OCI-LY1 (cell line): ENCODE measurements at regions not wholly inside any gene's neighbourhood (a gene's known extent, or its start where the extent isn't known, plus 50 kb on each side); places are given as distances from the start of the nearest gene placed in this dataset.

Source experiments
- EZH2 ChIP-seq: fragments of 200-600 bp; sonication (generic), shearing (Covaris generic); IDR thresholded peaks from 2 replicates; pipeline ENCODE4 v1.8.0; 2017; ENCODE audit warnings: borderline replicate concordance, mixed run types, mild to moderate bottlenecking, antibody characterized with exemption, low read length, moderate library complexity, mixed read lengths
- TF ChIP-seq, protein P1 (sequence below): fragments of 200-600 bp; sonication (generic), shearing (Covaris generic); IDR thresholded peaks from 2 replicates; pipeline ENCODE4 v1.5.1; 2017; ENCODE audit warnings: mild to moderate bottlenecking, antibody characterized with exemption, low read length, moderate library complexity, mixed read lengths

DNA sequence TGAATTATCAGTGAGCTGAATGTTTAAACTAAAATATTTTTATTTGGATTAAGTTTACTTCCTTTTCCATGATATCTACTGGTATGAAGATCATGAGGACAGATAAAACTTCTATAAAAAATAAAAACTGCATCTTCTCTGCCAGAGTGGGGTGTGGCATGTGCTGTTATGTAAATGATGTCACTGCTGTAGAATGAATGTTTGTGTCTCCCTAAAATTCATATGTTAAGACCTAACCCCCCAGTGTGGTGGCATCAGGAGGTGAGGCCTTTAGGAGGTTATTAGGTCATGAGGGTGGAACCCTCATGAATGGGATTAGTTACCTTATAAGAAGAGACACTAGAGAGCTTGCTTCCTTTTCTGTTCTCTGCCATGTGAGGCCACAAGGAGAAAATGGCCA lies 178.7 kb upstream of the DPH6 start:
- TF ChIP-seq, protein P1, sequence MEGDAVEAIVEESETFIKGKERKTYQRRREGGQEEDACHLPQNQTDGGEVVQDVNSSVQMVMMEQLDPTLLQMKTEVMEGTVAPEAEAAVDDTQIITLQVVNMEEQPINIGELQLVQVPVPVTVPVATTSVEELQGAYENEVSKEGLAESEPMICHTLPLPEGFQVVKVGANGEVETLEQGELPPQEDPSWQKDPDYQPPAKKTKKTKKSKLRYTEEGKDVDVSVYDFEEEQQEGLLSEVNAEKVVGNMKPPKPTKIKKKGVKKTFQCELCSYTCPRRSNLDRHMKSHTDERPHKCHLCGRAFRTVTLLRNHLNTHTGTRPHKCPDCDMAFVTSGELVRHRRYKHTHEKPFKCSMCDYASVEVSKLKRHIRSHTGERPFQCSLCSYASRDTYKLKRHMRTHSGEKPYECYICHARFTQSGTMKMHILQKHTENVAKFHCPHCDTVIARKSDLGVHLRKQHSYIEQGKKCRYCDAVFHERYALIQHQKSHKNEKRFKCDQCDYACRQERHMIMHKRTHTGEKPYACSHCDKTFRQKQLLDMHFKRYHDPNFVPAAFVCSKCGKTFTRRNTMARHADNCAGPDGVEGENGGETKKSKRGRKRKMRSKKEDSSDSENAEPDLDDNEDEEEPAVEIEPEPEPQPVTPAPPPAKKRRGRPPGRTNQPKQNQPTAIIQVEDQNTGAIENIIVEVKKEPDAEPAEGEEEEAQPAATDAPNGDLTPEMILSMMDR = no peak
- TF ChIP-seq EZH2 = no peak
